ENCODE measurements at regions not wholly inside any gene's neighbourhood (a gene's known extent, or its start where the extent isn't known, plus 50 kb on each side); places are given as distances from the start of the nearest gene placed in this dataset.

GRCh38 chr5:163595932-163596607 is 90.7 kb downstream of the MAT2B start (continued):
- TF ChIP-seq ARID4B (CRISPR knock-in tag; IDR thresholded peaks at IDR 0.05; ENCODE audit: borderline replicate concordance) (no peak), ZNF219 (CRISPR knock-in tag; IDR thresholded peaks at IDR 0.05; ENCODE audit: borderline replicate concordance) (no peak), CBFB (CRISPR knock-in tag; IDR thresholded peaks at IDR 0.05; ENCODE audit: low read depth) (no peak), JUN (CRISPR knock-in tag; IDR thresholded peaks at IDR 0.05) (no peak), NR2C2 (CRISPR knock-in tag; IDR thresholded peaks at IDR 0.05) (no peak), SMAD3 (CRISPR knock-in tag; IDR thresholded peaks at IDR 0.05; ENCODE audit: borderline replicate concordance) (no peak), NFATC4 (CRISPR knock-in tag; IDR thresholded peaks at IDR 0.05) (no peak)
- TF ChIP-seq, protein P1, sequence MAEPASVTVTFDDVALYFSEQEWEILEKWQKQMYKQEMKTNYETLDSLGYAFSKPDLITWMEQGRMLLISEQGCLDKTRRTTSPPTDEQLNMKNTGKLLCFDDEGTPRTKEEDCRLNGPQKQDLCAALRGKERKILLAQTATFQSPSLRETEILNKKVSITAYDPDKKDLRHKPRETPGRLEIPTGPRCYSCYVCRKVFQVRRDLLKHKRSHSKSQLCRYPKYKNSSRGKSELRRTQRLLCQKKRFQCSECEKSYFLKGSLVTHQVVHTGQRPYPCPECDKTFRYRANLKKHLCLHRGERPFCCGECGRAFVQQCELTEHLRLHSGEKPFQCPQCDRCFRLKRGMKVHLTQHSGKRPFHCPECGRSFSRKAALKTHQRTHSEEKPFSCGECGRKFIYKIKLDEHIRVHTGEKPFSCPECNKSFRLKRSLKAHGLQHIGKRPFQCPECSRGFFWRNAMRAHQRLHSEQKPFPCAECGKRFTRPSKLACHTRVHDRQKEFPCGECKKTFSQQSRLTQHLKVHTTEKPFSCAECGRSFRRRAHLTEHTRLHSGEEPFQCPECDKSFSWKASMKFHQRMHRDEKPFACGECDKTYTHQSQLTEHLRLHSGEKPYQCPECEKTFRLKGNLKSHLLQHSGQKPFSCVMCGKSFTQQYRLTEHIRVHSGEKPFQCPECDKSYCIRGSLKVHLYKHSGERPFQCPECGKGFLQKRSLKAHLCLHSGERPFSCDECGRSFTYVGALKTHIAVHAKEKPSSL (CRISPR knock-in tag; conservative IDR thresholded peaks at IDR 0.05): no peak
- TF ChIP-seq, protein P2, sequence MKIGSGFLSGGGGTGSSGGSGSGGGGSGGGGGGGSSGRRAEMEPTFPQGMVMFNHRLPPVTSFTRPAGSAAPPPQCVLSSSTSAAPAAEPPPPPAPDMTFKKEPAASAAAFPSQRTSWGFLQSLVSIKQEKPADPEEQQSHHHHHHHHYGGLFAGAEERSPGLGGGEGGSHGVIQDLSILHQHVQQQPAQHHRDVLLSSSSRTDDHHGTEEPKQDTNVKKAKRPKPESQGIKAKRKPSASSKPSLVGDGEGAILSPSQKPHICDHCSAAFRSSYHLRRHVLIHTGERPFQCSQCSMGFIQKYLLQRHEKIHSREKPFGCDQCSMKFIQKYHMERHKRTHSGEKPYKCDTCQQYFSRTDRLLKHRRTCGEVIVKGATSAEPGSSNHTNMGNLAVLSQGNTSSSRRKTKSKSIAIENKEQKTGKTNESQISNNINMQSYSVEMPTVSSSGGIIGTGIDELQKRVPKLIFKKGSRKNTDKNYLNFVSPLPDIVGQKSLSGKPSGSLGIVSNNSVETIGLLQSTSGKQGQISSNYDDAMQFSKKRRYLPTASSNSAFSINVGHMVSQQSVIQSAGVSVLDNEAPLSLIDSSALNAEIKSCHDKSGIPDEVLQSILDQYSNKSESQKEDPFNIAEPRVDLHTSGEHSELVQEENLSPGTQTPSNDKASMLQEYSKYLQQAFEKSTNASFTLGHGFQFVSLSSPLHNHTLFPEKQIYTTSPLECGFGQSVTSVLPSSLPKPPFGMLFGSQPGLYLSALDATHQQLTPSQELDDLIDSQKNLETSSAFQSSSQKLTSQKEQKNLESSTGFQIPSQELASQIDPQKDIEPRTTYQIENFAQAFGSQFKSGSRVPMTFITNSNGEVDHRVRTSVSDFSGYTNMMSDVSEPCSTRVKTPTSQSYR (CRISPR knock-in tag; IDR thresholded peaks at IDR 0.05): no peak

GRCh38 chr5:163596608-163597315 is 91.3 kb downstream of the MAT2B start:
- Mint-ChIP-seq H3K27ac (no peak overlapping the region), H3K4me3 (no peak overlapping the region), H3K4me1 (peaks cover 4% of the 10 kb centered on the region), H3K9me3 (peaks cover 6% of the 10 kb centered on the region; the same call in 1 of the 2 replicates), H3K36me3 (no peaks in the 10 kb centered on the region), H3K27me3 (ENCODE audit: low read depth) (no peaks in the 10 kb centered on the region)
- ChIA-PET CTCF (no interaction called here), POLR2A (no interaction called here)
- ATAC-seq (no peak), DNase-seq (ENCODE audit: low spot score) (no peak)
- no peak for TF ChIP-seq E2F5 (CRISPR knock-in tag; IDR thresholded peaks at IDR 0.05)
- TF ChIP-seq ATF1 (CRISPR knock-in tag; IDR thresholded peaks at IDR 0.05): no peak
- TF ChIP-seq NR3C1 (CRISPR knock-in tag; conservative IDR thresholded peaks at IDR 0.05; ENCODE audit: low read depth): no peak
- no peak for TF ChIP-seq ZNF396 (CRISPR knock-in tag; IDR thresholded peaks at IDR 0.05; ENCODE audit: borderline replicate concordance)
- no peak for TF ChIP-seq AR (CRISPR knock-in tag; IDR thresholded peaks at IDR 0.05)
- TF ChIP-seq, protein P3, sequence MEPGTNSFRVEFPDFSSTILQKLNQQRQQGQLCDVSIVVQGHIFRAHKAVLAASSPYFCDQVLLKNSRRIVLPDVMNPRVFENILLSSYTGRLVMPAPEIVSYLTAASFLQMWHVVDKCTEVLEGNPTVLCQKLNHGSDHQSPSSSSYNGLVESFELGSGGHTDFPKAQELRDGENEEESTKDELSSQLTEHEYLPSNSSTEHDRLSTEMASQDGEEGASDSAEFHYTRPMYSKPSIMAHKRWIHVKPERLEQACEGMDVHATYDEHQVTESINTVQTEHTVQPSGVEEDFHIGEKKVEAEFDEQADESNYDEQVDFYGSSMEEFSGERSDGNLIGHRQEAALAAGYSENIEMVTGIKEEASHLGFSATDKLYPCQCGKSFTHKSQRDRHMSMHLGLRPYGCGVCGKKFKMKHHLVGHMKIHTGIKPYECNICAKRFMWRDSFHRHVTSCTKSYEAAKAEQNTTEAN (CRISPR knock-in tag; IDR thresholded peaks at IDR 0.05): no peak
- no peak for TF ChIP-seq HMGXB4 (CRISPR knock-in tag; IDR thresholded peaks at IDR 0.05)
- no peak for TF ChIP-seq ETV6 (CRISPR knock-in tag; IDR thresholded peaks at IDR 0.05)
- no peak for TF ChIP-seq ZNF317 (CRISPR knock-in tag; IDR thresholded peaks at IDR 0.05; ENCODE audit: borderline replicate concordance, low read depth)
